HG03469 (cell line): ENCODE measurements at regions not wholly inside any gene's neighbourhood (a gene's known extent, or its start where the extent isn't known, plus 50 kb on each side); places are given as distances from the start of the nearest gene placed in this dataset.
"Not testable (repeated sequence)": the region's sequence is repeated elsewhere in the genome, so short reads cannot be mapped to it uniquely, and the experiment has no call there.

ENCODE experiments used
- ATAC-seq: cut with Tn5 transposase; IDR thresholded peaks from one replicate; pipeline ENCODE4 v1.9.1; 2021; ENCODE audit warnings: mild to moderate bottlenecking, moderate library complexity, moderate number of reproducible peaks; ENCODE audit not compliant: unreplicated experiment

- no peak for ATAC-seq
These were observed 224.4 kb downstream of the C7orf25 start for GRCh38 chr7:42687211-42688055.

DNA sequence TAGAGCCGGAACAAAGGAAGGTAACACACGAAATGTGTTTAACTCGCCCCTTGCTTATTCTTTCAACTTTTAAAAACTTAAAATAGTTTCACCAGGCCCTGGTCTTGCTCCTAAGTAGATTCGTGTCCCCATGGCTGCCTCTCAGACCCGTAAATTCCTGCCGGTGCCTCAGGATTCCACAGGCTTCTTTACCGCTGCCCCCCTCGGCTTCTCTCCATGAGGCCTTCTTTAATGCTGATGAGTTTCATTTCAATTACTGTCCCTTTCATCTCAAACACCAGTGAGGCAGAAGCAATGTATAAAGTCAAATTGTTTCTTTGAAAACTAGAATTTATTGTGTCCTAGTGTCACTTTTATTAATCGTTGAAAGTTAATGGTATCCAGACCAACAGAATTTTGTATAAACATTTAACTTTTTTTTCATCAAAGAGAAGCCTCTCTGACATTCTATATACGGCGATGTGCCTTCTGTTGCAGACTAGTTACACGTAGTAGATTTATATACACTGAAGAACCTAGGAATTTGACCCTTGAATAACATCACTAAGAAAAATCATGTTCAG, 225.2 kb downstream of the C7orf25 start:
- ATAC-seq = no peak

DNA sequence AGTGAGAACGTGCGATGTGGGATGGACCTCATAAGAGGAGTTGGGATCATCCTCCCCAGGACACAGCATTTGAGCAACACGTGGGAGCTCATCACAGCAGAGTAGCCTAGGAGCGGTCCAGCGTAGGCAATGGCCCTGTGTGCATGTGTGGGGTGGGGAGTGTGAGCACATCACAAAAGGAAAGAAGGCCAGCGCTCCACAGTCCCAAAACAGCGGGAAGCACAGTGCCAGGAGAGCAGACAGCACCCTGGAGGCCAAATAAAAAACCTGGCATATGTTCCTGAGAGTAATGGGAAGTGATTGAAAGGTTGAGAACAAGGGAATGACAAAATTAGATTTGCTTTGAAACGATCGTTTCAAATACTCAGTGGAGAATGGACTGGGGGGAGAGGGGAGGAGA, 226.0 kb downstream of the C7orf25 start:
- no peak for ATAC-seq

- ATAC-seq = no peak
These were observed 233.8 kb downstream of the C7orf25 start for GRCh38 chr7:42677751-42678699.

DNA sequence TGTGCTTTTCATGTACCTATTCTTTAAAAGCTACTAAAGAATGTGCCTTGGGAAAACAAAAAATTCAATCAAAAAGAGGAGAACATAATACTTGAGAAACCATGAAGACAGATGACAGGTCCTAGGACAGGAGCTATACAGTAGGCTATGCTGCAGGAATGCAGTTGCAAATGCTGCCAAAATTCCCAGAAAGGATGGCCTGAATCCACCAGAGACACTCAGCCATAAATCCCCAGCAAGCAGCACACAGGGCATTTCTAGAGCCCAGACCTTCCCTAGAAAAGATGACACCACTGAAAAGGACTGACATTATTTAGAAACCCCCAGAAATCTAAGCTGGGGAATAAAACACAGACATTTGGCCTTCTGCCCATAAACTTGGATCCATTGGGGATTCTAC, 237.3 kb downstream of the C7orf25 start:
- ATAC-seq = no peak

DNA sequence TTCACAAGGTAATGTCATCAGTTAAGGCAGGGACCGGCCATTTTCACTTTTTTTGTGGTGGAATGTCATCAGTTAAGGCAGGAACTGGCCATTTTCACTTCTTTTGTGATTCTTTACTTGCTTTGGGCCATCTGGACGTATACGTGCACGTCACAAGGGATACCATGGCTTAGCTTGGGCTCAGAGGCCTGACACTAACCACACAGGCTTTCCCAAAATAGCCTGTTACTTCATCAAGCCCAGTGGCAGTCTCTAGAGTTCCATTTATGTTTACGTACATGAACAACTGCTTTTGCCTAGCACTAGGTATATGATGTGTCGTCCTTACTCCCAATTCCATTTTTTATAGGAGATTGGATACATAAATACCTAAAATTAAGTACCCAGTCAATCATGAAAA, 237.9 kb downstream of the C7orf25 start:
- no peak for ATAC-seq

DNA sequence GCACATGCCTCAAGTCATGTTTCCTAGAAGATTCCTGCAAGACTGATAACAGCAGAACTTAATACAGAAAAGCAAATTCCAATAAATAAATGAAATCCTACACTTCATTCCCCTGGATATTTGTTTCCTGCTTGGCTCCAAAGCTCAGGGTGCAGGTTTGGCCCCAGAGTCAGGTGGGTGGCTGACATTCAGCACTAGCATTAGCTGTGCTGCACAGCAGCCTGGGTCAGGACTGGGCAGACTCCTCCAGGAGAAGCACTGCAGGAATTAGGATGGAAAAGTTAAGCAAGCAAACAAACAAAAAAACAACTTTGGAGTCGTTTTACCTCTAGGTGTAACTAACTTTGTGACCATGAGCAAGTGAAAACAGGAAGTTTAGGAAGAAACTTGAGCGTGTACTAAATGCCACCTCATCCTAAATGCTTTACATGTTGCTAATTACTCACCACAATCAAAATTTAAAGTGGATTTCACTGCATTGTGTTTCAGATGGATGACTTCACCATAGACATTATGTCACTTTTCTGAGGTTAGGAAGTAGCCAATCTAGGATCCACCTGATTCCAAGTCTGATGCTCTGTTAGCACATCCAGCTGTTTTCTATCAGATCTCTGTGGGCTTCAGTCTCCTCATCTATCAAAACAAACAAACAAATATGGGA, 239.4 kb downstream of the C7orf25 start:
- no peak for ATAC-seq

GRCh38 chr7:42671627-42672026, 240.2 kb downstream of the C7orf25 start:
- no peak for ATAC-seq

DNA sequence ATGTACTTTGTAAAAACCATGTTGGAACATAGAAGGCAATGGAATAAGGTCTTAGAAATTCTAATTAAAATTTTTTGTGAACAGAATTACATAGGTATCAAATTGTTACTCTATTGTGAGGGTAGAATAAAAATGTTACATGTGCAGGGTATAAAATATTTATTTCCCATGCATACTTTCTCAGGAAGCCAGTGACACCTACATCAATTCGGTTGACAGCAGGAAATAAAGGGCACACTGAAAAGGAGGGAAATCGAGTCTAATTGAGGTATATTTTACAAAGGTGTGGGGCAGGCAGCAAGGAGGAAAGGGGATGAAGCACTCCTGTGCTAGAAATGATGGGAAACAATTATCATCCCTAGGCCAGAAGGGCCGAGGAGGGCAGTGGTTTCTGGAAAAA, 244.9 kb downstream of the C7orf25 start:
- no peak for ATAC-seq

DNA sequence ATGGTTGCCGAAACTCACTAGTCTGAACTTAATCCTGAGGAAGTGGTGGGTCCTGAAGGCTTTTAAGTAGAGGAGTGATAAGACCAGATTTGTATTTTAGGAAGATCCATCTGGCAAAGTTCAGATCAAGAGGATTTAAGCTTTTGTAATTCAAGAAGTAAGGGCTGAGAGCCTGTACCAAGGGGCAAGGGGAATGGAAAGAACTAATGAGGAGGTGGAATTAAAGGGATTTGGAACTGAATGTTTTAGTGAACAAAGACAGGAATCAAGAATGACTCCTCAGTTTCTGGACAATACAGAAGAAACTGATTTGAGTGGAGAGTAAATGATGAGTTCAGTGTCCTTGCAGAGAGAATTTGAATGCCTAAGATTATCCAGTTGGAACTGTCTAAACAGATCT, 249.0 kb downstream of the C7orf25 start:
- ATAC-seq = no peak

DNA sequence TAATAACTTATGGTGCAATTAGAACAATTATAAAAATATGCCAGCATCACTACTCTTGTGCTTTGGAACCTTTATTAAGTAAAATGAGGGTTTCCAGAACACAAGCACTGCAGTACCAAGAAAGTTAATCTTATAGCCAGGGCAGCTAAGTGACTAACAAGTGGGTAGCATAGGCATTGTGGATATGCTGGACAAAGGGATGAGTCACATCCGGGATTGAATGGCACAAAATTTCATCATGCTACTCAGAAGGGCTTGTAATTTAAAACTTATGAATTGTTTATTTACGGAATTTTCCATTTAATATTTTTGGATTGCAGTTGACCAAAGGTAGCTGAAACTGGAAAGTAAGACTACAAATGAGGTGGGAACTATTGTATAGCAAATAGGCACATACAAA, 250.6 kb downstream of the C7orf25 start:
- ATAC-seq = no peak

DNA sequence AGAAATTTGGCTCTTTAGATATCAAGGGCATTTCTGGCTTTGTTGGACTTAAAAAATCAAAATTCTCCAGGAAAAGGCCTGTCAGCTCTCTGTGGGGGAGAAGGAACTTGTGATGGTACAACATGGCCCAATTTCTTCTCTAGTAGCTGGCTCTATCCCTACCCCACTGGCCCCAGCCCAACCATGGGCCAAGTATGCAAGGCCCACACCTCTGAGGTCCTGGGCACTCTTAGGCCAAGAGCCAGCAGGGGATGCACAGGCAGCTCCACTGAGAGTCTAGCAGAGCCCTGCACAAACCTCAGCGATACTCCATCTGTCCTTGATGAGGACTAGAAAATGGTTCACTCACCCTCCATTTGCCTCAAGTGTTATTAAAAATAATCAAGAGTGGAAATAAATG, 261.2 kb downstream of the C7orf25 start:
- no peak for ATAC-seq

- no peak for ATAC-seq
These were observed 261.7 kb downstream of the C7orf25 start for GRCh38 chr7:42650171-42650570.

DNA sequence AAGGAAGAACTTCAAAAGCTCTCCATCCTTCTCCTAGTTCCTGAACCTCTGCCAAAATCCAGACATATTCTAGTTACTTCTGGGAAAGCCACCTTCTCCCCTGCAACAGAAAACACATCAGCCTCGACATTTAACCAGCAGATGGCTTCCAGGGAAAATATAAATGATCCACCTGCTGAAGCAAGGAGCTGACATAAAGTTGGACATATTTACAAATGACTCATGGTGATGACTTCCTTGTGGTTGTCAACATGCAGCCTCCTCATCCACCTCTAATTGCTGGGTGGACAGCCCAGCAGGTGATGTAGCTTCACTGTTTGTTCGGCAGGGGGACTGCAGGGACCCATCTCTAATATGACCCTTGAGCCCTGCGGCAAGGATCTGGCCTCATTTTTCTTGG, 266.0 kb downstream of the C7orf25 start:
- ATAC-seq = no peak

GRCh38 chr7:42642699-42643098, 269.2 kb downstream of the C7orf25 start:
- ATAC-seq = no peak

DNA sequence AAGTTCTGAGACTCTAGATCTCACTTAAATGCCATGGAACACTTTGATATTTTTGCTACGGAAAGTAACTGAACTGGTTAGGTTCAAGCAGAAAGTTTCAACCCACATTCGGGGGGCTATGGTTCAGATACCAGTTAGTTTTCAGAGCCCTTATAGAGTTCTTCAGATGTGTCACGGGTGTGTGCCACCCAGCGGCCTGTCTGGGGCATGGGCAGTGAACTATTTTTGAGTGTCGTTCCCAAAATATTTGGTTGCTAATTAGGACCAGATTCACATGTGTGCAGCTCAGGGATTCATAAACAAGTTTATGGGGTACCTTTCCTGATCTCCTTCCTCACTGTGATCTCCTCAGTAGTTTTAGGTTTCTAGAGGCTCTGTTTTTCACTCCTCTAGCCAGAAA, 271.9 kb downstream of the C7orf25 start:
- no peak for ATAC-seq

DNA sequence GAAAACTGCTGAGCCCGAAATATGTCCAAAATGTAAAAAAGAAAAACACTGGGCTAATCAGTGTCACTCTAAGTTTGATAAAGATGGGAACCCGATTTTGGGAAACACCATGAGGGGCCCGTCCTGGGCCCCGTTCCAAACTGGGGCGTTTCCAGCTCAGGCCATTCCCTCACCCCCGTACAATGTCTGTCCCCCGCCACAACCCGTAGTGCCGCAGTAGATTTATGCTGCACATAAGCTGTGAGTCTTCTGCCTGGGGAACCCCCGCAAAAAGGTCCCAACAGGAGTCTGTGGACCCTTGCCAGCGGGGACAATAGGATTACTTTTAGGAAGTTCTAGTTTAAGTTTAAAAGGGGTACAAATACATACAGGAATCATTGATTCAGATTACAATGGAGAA, 275.5 kb downstream of the C7orf25 start:
- not testable (repeated sequence) for ATAC-seq

DNA sequence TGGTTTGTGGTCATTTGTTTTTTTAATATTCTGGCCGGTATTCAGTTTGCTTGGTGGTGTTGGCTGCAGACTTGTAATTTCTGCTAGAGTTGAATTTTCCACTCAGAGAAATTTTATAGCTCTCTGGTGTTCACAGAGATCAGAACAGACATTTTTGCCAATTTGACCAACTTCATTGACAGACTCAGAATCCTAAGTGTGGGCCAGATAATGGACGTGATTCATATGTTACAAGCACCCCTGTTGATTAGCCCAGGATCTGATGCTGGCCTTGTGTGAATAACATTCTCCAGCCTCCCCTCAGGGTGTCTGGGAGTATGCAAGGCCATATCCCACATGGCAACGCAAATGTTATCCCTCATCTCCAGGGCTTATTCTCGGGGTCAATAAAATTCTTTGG, 283.8 kb downstream of the C7orf25 start:
- ATAC-seq = no peak

DNA sequence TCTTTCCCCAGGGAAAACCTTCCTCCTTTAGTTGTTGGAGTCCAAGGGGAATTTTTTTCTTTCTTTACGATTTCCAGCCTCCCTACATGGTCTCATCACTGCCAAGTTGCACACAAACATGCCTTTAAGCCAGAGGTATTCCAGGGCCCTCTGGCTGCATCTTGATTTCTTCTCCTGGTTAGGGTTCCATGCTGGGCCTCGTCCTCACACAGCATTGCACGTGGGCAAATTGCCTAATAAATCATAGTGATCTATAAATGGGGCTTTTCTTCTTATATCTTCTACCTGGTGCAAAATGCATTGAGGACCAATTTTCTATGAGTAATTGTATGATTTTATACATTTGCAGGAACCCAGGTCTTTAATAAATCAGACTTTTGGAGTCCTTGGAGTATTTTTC, 284.2 kb downstream of the C7orf25 start:
- no peak for ATAC-seq

DNA sequence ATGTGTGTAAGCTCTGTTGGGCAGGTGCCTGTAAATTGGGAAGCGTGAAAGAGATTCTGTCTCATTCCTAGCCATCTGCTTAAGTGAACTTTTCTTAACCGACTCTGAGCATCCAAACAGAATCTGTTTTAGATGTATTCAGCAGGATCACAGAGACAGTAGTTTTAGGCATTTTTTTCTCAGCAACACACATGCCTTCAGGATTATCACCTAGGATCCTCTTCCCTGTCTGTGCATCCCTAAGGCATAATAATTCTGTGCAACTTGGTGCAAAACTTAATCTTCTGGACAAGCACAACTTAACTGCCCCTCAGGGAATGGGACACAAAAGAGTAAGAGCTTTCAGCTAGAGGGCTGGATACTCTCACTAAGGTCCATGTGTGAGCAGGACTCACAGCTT, 284.8 kb downstream of the C7orf25 start:
- no peak for ATAC-seq

GRCh38 chr7:42625421-42625820, 286.4 kb downstream of the C7orf25 start:
- no peak for ATAC-seq
